ENCODE measurements at regions not wholly inside any gene's neighbourhood (a gene's known extent, or its start where the extent isn't known, plus 50 kb on each side); places are given as distances from the start of the nearest gene placed in this dataset.

DNA sequence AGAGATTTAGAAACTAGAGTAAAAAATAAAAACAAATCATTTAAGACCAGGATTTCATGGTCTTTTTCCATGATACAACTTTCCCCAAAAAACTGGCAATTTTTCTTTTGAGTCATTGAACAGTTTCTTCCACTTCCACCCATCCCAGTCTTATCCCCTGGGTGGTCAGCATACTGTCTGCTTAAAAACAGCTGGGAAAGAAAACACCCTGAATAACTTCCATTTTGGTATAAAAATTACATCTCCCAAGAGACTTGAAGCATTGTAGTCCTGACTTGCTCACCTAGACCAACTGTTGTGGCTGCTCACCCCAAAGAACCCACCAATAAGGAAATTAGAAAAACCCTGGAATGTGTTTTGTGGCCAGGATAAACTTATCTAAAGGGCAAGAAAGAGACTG lies 731.3 kb downstream of the NR2F1-AS1 start:
- TF ChIP-seq, protein P1, sequence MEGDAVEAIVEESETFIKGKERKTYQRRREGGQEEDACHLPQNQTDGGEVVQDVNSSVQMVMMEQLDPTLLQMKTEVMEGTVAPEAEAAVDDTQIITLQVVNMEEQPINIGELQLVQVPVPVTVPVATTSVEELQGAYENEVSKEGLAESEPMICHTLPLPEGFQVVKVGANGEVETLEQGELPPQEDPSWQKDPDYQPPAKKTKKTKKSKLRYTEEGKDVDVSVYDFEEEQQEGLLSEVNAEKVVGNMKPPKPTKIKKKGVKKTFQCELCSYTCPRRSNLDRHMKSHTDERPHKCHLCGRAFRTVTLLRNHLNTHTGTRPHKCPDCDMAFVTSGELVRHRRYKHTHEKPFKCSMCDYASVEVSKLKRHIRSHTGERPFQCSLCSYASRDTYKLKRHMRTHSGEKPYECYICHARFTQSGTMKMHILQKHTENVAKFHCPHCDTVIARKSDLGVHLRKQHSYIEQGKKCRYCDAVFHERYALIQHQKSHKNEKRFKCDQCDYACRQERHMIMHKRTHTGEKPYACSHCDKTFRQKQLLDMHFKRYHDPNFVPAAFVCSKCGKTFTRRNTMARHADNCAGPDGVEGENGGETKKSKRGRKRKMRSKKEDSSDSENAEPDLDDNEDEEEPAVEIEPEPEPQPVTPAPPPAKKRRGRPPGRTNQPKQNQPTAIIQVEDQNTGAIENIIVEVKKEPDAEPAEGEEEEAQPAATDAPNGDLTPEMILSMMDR (conservative IDR thresholded peaks at IDR 0.05; ENCODE audit: low read depth in 2 of 2): no peak
- TF ChIP-seq STAT1 (IDR thresholded peaks at IDR 0.05; ENCODE audit: unreplicated experiment) (no peak), CREB1 (CRISPR knock-in tag; IDR thresholded peaks at IDR 0.05; ENCODE audit: low read depth) (no peak), EZH2 (IDR thresholded peaks at IDR 0.05; ENCODE audit: low read depth, unreplicated experiment) (no peak), NANOG (IDR thresholded peaks at IDR 0.05; ENCODE audit: borderline replicate concordance) (no peak), JUNB (IDR thresholded peaks at IDR 0.05; ENCODE audit: unreplicated experiment) (no peak), POLR2AphosphoS5 (IDR thresholded peaks at IDR 0.05; ENCODE audit: low read depth) (no peak), ZNF331 (CRISPR knock-in tag; IDR thresholded peaks at IDR 0.05; ENCODE audit: low read depth) (no peak), ZNF114 (CRISPR knock-in tag; IDR thresholded peaks at IDR 0.05) (no peak), EZH2phosphoT487 (IDR thresholded peaks at IDR 0.05; ENCODE audit: unreplicated experiment) (no peak)
- TF ChIP-seq, protein P2, sequence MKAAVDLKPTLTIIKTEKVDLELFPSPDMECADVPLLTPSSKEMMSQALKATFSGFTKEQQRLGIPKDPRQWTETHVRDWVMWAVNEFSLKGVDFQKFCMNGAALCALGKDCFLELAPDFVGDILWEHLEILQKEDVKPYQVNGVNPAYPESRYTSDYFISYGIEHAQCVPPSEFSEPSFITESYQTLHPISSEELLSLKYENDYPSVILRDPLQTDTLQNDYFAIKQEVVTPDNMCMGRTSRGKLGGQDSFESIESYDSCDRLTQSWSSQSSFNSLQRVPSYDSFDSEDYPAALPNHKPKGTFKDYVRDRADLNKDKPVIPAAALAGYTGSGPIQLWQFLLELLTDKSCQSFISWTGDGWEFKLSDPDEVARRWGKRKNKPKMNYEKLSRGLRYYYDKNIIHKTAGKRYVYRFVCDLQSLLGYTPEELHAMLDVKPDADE (IDR thresholded peaks at IDR 0.05): no peak

All from GM23338 (cell line).